ENCODE measurements at regions not wholly inside any gene's neighbourhood (a gene's known extent, or its start where the extent isn't known, plus 50 kb on each side); places are given as distances from the start of the nearest gene placed in this dataset.

DNA sequence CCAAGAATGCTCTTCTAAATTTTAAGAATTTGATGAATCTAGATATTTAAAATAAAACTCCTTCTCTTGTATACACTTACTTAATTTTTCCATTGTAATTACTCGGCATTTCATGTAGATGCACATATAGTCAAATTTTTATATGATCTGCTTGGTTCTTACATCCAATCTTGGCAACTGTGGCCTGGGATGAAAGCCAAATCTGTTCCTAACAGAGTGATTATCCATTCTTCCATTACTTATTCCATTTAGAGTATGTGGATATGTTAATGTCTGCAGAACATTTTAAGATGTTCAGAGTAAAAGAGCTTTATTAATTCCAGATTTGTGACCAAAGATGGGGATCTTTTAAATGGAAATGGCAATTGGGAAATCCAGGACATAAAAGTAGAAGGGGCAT lies 144.1 kb upstream of the PDE7B start:
- Mint-ChIP-seq H3K9me3 (no peaks in the 10 kb centered on the region), H3K36me3 (ENCODE audit: low read depth) (no peaks in the 10 kb centered on the region), H3K4me1 (no peaks in the 10 kb centered on the region), H3K27ac (no peak overlapping the region), H3K27me3 (ENCODE audit: insufficient read depth, low read depth, poor library complexity) (peaks cover 2% of the 10 kb centered on the region), H3K4me3 (no peak overlapping the region)
- Histone ChIP-seq H3K79me2 (replicated peaks; ENCODE audit: insufficient read depth) (no peaks in the 10 kb centered on the region), H3K27ac (ENCODE audit: low read depth) (no peak overlapping the region), H3K4me2 (no peak overlapping the region), H3K4me3 (no peak overlapping the region), H2AFZ (no peak overlapping the region), H3K36me3 (ENCODE audit: insufficient read depth) (no peaks in the 10 kb centered on the region), H3K27me3 (ENCODE audit: insufficient read depth) (no peaks in the 10 kb centered on the region), H3F3A (replicated peaks; ENCODE audit: low read depth) (no peaks in the 10 kb centered on the region), H4K20me1 (replicated peaks; ENCODE audit: insufficient read depth) (no peaks in the 10 kb centered on the region), H3K4me1 (ENCODE audit: insufficient read depth) (no peaks in the 10 kb centered on the region), H3K9me2 (ENCODE audit: insufficient read depth) (no peaks in the 10 kb centered on the region)
- ATAC-seq = no peak
- no peak for DNase-seq (ENCODE audit: low spot score)
- TF ChIP-seq EZH2 (IDR thresholded peaks at IDR 0.05; ENCODE audit: low read depth, unreplicated experiment) (no peak), POLR2AphosphoS5 (IDR thresholded peaks at IDR 0.05; ENCODE audit: low read depth) (no peak)
- TF ChIP-seq, protein P1, sequence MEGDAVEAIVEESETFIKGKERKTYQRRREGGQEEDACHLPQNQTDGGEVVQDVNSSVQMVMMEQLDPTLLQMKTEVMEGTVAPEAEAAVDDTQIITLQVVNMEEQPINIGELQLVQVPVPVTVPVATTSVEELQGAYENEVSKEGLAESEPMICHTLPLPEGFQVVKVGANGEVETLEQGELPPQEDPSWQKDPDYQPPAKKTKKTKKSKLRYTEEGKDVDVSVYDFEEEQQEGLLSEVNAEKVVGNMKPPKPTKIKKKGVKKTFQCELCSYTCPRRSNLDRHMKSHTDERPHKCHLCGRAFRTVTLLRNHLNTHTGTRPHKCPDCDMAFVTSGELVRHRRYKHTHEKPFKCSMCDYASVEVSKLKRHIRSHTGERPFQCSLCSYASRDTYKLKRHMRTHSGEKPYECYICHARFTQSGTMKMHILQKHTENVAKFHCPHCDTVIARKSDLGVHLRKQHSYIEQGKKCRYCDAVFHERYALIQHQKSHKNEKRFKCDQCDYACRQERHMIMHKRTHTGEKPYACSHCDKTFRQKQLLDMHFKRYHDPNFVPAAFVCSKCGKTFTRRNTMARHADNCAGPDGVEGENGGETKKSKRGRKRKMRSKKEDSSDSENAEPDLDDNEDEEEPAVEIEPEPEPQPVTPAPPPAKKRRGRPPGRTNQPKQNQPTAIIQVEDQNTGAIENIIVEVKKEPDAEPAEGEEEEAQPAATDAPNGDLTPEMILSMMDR (conservative IDR thresholded peaks at IDR 0.05; ENCODE audit: low read depth in 2 of 2) = no peak

DNA sequence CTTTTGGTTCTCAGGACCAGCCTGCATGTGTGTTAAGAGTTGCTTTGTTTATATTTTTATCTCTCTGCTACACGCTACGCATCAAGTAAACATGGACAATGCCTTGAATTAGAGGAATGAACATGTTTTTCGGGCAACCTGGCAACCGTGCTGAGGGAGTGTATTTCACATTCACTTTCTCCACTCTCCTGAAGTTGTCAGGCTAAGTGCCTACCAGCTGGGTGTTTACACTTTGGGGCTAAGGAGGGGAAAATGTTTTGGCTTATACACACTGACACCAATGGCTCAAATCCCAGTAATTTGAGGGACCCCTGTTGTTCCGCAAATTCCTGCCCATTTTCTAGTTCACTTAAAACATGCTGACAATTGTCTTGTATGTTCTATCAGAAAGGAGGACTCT lies 141.5 kb upstream of the PDE7B start:
- Histone ChIP-seq H2AFZ (no peak overlapping the region), H3K4me2 (no peak overlapping the region), H3F3A (replicated peaks; ENCODE audit: low read depth) (no peaks in the 10 kb centered on the region), H3K27me3 (ENCODE audit: insufficient read depth) (no peaks in the 10 kb centered on the region), H3K4me1 (ENCODE audit: insufficient read depth) (no peaks in the 10 kb centered on the region), H3K4me3 (no peak overlapping the region), H4K20me1 (replicated peaks; ENCODE audit: insufficient read depth) (no peaks in the 10 kb centered on the region), H3K36me3 (ENCODE audit: insufficient read depth) (no peaks in the 10 kb centered on the region), H3K79me2 (replicated peaks; ENCODE audit: insufficient read depth) (no peaks in the 10 kb centered on the region), H3K27ac (ENCODE audit: low read depth) (no peak overlapping the region), H3K9me2 (ENCODE audit: insufficient read depth) (no peaks in the 10 kb centered on the region)
- Mint-ChIP-seq H3K36me3 (ENCODE audit: low read depth) (no peaks in the 10 kb centered on the region), H3K9me3 (no peaks in the 10 kb centered on the region), H3K4me3 (no peak overlapping the region), H3K27me3 (ENCODE audit: insufficient read depth, low read depth, poor library complexity) (peaks cover 2% of the 10 kb centered on the region), H3K4me1 (no peaks in the 10 kb centered on the region), H3K27ac (no peak overlapping the region; the same call in 1 of the 2 replicates)
- no peak for DNase-seq (ENCODE audit: low spot score)
- ATAC-seq = no peak
- TF ChIP-seq EZH2 (IDR thresholded peaks at IDR 0.05; ENCODE audit: low read depth, unreplicated experiment) = no peak
- no peak for TF ChIP-seq EZH2phosphoT487 (IDR thresholded peaks at IDR 0.05; ENCODE audit: unreplicated experiment)
- TF ChIP-seq, protein P2, sequence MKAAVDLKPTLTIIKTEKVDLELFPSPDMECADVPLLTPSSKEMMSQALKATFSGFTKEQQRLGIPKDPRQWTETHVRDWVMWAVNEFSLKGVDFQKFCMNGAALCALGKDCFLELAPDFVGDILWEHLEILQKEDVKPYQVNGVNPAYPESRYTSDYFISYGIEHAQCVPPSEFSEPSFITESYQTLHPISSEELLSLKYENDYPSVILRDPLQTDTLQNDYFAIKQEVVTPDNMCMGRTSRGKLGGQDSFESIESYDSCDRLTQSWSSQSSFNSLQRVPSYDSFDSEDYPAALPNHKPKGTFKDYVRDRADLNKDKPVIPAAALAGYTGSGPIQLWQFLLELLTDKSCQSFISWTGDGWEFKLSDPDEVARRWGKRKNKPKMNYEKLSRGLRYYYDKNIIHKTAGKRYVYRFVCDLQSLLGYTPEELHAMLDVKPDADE (IDR thresholded peaks at IDR 0.05) = no peak
- TF ChIP-seq, protein P3, sequence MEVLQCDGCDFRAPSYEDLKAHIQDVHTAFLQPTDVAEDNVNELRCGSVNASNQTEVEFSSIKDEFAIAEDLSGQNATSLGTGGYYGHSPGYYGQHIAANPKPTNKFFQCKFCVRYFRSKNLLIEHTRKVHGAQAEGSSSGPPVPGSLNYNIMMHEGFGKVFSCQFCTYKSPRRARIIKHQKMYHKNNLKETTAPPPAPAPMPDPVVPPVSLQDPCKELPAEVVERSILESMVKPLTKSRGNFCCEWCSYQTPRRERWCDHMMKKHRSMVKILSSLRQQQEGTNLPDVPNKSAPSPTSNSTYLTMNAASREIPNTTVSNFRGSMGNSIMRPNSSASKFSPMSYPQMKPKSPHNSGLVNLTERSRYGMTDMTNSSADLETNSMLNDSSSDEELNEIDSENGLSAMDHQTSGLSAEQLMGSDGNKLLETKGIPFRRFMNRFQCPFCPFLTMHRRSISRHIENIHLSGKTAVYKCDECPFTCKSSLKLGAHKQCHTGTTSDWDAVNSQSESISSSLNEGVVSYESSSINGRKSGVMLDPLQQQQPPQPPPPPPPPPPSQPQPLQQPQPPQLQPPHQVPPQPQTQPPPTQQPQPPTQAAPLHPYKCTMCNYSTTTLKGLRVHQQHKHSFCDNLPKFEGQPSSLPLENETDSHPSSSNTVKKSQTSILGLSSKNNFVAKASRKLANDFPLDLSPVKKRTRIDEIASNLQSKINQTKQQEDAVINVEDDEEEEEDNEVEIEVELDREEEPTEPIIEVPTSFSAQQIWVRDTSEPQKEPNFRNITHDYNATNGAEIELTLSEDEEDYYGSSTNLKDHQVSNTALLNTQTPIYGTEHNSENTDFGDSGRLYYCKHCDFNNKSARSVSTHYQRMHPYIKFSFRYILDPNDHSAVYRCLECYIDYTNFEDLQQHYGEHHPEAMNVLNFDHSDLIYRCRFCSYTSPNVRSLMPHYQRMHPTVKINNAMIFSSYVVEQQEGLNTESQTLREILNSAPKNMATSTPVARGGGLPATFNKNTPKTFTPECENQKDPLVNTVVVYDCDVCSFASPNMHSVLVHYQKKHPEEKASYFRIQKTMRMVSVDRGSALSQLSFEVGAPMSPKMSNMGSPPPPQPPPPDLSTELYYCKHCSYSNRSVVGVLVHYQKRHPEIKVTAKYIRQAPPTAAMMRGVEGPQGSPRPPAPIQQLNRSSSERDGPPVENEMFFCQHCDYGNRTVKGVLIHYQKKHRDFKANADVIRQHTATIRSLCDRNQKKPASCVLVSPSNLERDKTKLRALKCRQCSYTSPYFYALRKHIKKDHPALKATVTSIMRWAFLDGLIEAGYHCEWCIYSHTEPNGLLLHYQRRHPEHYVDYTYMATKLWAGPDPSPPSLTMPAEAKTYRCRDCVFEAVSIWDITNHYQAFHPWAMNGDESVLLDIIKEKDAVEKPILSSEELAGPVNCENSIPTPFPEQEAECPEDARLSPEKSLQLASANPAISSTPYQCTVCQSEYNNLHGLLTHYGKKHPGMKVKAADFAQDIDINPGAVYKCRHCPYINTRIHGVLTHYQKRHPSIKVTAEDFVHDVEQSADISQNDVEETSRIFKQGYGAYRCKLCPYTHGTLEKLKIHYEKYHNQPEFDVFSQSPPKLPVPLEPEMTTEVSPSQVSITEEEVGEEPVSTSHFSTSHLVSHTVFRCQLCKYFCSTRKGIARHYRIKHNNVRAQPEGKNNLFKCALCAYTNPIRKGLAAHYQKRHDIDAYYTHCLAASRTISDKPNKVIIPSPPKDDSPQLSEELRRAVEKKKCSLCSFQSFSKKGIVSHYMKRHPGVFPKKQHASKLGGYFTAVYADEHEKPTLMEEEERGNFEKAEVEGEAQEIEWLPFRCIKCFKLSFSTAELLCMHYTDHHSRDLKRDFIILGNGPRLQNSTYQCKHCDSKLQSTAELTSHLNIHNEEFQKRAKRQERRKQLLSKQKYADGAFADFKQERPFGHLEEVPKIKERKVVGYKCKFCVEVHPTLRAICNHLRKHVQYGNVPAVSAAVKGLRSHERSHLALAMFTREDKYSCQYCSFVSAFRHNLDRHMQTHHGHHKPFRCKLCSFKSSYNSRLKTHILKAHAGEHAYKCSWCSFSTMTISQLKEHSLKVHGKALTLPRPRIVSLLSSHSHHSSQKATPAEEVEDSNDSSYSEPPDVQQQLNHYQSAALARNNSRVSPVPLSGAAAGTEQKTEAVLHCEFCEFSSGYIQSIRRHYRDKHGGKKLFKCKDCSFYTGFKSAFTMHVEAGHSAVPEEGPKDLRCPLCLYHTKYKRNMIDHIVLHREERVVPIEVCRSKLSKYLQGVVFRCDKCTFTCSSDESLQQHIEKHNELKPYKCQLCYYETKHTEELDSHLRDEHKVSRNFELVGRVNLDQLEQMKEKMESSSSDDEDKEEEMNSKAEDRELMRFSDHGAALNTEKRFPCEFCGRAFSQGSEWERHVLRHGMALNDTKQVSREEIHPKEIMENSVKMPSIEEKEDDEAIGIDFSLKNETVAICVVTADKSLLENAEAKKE (CRISPR knock-in tag; IDR thresholded peaks at IDR 0.05) = no peak
- TF ChIP-seq STAT1 (IDR thresholded peaks at IDR 0.05; ENCODE audit: unreplicated experiment) = no peak
- TF ChIP-seq, protein P1 (conservative IDR thresholded peaks at IDR 0.05; ENCODE audit: low read depth in 2 of 2) = no peak
- TF ChIP-seq ZNF331 (CRISPR knock-in tag; IDR thresholded peaks at IDR 0.05; ENCODE audit: low read depth) = no peak
- TF ChIP-seq CREB1 (CRISPR knock-in tag; IDR thresholded peaks at IDR 0.05; ENCODE audit: low read depth) = no peak
- TF ChIP-seq POLR2AphosphoS5 (IDR thresholded peaks at IDR 0.05; ENCODE audit: low read depth) = no peak

Data from GM23338 (cell line).